ENCODE measurements at regions not wholly inside any gene's neighbourhood (a gene's known extent, or its start where the extent isn't known, plus 50 kb on each side); places are given as distances from the start of the nearest gene placed in this dataset.
A peak's percentile ranks its signal among the peaks of the same experiment; 100 is the strongest.
"Not testable (repeated sequence)": the region's sequence is repeated elsewhere in the genome, so short reads cannot be mapped to it uniquely, and the experiment has no call there.

GRCh38 chr13:44051405-44051804, 171.7 kb downstream of the LACC1 start:
- Mint-ChIP-seq H3K27ac (no peak overlapping the region), H3K27me3 (peaks cover 13% of the 10 kb centered on the region)

GRCh38 chr13:44051918-44052675, 172.4 kb downstream of the LACC1 start:
- H3K27me3 Mint-ChIP-seq, result peaks cover 11% of the 10 kb centered on the region
- no peak overlapping the region for H3K4me3 Mint-ChIP-seq
- no peaks in the 10 kb centered on the region for H3K9me3 Mint-ChIP-seq (ENCODE audit: low read depth)
- H3K4me1 Mint-ChIP-seq (ENCODE audit: low read depth), result peaks cover 7% of the 10 kb centered on the region
- H3K27ac Mint-ChIP-seq, result no peak overlapping the region
- no peaks in the 10 kb centered on the region for H3K36me3 Mint-ChIP-seq

More at GRCh38 chr13:44051405-44051804, 171.7 kb downstream of the LACC1 start:
- Mint-ChIP-seq H3K4me3 (no peak overlapping the region), H3K4me1 (ENCODE audit: low read depth) (peaks cover 7% of the 10 kb centered on the region), H3K36me3 (no peaks in the 10 kb centered on the region), H3K9me3 (ENCODE audit: low read depth) (no peaks in the 10 kb centered on the region)

GRCh38 chr13:44052780-44053184, 173.1 kb downstream of the LACC1 start:
- Mint-ChIP-seq H3K4me3 (no peak overlapping the region), H3K27ac (no peak overlapping the region), H3K36me3 (no peaks in the 10 kb centered on the region), H3K4me1 (ENCODE audit: low read depth) (peaks cover 7% of the 10 kb centered on the region), H3K27me3 (peaks cover 8% of the 10 kb centered on the region), H3K9me3 (ENCODE audit: low read depth) (no peaks in the 10 kb centered on the region)

GRCh38 chr13:44053208-44053607, 173.5 kb downstream of the LACC1 start:
- Mint-ChIP-seq H3K36me3 (no peaks in the 10 kb centered on the region), H3K9me3 (ENCODE audit: low read depth) (no peaks in the 10 kb centered on the region), H3K27ac (no peak overlapping the region), H3K4me3 (no peak overlapping the region), H3K27me3 (peaks cover 11% of the 10 kb centered on the region), H3K4me1 (ENCODE audit: low read depth) (peaks cover 7% of the 10 kb centered on the region)

DNA sequence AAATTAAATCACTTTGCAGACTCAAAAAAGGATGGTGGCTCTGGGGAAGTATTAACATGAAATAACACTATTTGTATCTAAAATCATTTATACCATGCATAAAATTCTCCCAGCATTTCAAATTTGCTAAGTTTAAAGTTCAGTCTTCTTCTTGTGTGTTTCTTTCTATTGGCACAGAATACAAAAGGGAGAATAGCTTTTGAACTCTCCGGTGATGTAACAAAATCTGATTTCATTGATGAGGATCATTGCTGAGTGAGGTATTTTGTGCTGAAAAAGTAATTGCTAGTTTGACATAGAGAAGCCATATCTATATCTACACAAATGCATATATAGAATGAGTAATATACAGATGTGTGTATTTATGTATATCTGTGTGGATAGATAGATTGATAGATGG, 174.8 kb downstream of the LACC1 start:
- Mint-ChIP-seq H3K4me3 (no peak overlapping the region), H3K36me3 (no peaks in the 10 kb centered on the region), H3K4me1 (ENCODE audit: low read depth) (peaks cover 7% of the 10 kb centered on the region), H3K27ac (no peak overlapping the region), H3K27me3 (peaks cover 10% of the 10 kb centered on the region), H3K9me3 (ENCODE audit: low read depth) (no peaks in the 10 kb centered on the region)

GRCh38 chr13:44055681-44056080, 176.0 kb downstream of the LACC1 start:
- not testable (repeated sequence) for H3K36me3 Mint-ChIP-seq, H3K27ac Mint-ChIP-seq
- peak overlapping the region; percentile 17 for H3K4me3 Mint-ChIP-seq

DNA sequence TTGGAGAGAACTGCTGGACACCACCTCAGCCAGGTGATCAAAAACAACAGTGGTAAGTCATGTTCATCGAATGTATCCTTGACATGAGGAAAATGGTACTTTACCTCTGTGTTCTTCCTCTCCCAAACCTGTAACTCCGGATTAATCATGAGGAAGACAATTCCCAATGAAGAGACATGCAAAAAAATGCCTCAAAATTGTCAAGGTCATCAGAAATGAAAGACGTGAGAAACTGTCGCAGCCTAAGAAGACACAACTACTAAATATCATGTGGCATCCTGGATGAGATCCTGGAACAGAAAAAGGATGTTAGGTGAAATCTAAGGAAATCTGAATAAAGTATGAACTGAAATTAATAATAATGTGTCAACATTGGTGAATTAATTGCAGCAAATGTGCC, 178.4 kb downstream of the LACC1 start:
- Mint-ChIP-seq H3K4me3 (no peak overlapping the region), H3K4me1 (ENCODE audit: low read depth) (peaks cover 7% of the 10 kb centered on the region), H3K27ac (no peak overlapping the region), H3K27me3 (peaks cover 5% of the 10 kb centered on the region), H3K9me3 (ENCODE audit: low read depth) (no peaks in the 10 kb centered on the region), H3K36me3 (no peaks in the 10 kb centered on the region)

More at GRCh38 chr13:44055681-44056080, 176.0 kb downstream of the LACC1 start:
- H3K27me3 Mint-ChIP-seq; H3K4me1 Mint-ChIP-seq (ENCODE audit: low read depth); H3K9me3 Mint-ChIP-seq (ENCODE audit: low read depth): not testable (repeated sequence)

GRCh38 chr13:44058624-44059215, 179.0 kb downstream of the LACC1 start:
- Mint-ChIP-seq H3K27ac (no peak overlapping the region), H3K4me3 (no peak overlapping the region), H3K27me3 (peaks cover 5% of the 10 kb centered on the region), H3K4me1 (ENCODE audit: low read depth) (peaks cover 7% of the 10 kb centered on the region), H3K36me3 (no peaks in the 10 kb centered on the region), H3K9me3 (ENCODE audit: low read depth) (no peaks in the 10 kb centered on the region)

DNA sequence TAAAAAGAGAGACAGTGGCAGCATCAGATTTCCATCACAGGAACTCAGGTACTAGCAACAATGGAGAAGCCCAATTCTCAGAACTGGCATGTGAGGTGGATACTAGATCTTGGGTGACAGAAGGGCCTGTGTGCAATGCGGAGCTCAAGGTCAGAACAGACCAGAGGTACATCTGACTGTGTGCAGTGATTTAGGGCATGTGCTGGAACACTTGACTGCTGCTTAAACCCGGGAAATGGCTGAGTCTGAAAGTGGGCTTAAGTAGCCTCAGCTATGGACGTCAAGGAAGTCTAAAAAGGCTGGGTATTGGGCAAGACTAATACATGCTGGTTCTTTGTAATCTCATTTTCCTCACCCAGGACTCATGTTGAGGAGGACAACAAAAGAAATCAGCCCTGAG, 182.2 kb downstream of the LACC1 start:
- peaks cover 6% of the 10 kb centered on the region for H3K27me3 Mint-ChIP-seq
- no peaks in the 10 kb centered on the region for H3K4me1 Mint-ChIP-seq (ENCODE audit: low read depth)
- H3K4me3 Mint-ChIP-seq, result no peak overlapping the region
- H3K27ac Mint-ChIP-seq, result no peak overlapping the region
- H3K9me3 Mint-ChIP-seq (ENCODE audit: low read depth), result no peaks in the 10 kb centered on the region
- H3K36me3 Mint-ChIP-seq, result no peaks in the 10 kb centered on the region

DNA sequence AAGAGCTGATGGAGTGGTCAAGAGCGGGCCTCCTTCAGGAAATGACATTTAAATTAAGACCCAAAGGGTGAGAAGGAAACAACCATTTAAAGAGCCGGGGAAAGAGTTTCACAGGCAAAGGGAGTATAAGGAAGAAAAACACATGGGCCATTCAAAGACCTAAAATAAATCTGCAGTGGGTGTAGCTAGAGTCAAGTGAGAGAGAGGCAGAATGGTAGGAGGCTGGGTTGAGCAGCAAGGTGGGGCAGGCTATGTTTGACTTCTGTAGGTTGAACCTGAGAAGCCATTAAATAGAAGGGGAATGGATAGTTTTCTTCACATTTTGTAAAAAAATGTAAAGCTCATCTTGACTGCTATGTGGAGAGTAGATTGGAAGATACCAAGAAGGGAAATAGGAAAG, 183.8 kb downstream of the LACC1 start:
- no peak overlapping the region for H3K27ac Mint-ChIP-seq
- H3K27me3 Mint-ChIP-seq, result peaks cover 2% of the 10 kb centered on the region
- no peak overlapping the region for H3K4me3 Mint-ChIP-seq
- H3K4me1 Mint-ChIP-seq (ENCODE audit: low read depth), result no peaks in the 10 kb centered on the region
- H3K36me3 Mint-ChIP-seq, result no peaks in the 10 kb centered on the region
- H3K9me3 Mint-ChIP-seq (ENCODE audit: low read depth), result no peaks in the 10 kb centered on the region

- no peak overlapping the region for H3K27ac Mint-ChIP-seq
- H3K4me3 Mint-ChIP-seq, result no peak overlapping the region
These were observed 184.2 kb downstream of the LACC1 start for GRCh38 chr13:44063881-44064280.

GRCh38 chr13:44064357-44064756, 184.7 kb downstream of the LACC1 start:
- Mint-ChIP-seq H3K27me3 (peaks cover 2% of the 10 kb centered on the region), H3K4me3 (no peak overlapping the region), H3K4me1 (ENCODE audit: low read depth) (no peaks in the 10 kb centered on the region), H3K27ac (no peak overlapping the region), H3K36me3 (no peaks in the 10 kb centered on the region), H3K9me3 (ENCODE audit: low read depth) (no peaks in the 10 kb centered on the region)

More at GRCh38 chr13:44063881-44064280, 184.2 kb downstream of the LACC1 start:
- Mint-ChIP-seq H3K36me3 (no peaks in the 10 kb centered on the region), H3K4me1 (ENCODE audit: low read depth) (no peaks in the 10 kb centered on the region), H3K9me3 (ENCODE audit: low read depth) (no peaks in the 10 kb centered on the region), H3K27me3 (peaks cover 2% of the 10 kb centered on the region)

DNA sequence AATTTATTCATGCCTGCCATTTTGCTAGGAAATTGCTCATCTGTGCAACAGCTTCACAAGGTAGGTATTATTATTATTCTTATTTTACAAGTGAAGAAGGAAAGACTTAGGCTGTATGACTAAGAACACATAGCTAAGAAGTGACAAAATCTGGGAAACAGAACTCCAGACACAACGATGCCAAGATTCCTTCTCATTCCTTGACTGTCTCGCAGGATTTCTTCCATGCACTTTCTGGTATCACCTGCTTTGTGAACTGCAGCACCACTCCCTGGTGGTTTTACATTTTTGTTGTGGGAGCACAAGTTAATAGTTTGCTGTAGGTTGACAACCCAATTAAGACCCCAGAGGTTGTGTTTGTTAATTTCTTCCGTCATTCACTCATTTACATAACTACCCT, 188.5 kb downstream of the LACC1 start:
- no peak overlapping the region for H3K27ac Mint-ChIP-seq
- peaks cover 12% of the 10 kb centered on the region for H3K9me3 Mint-ChIP-seq (ENCODE audit: low read depth)
- no peak overlapping the region for H3K4me3 Mint-ChIP-seq
- no peaks in the 10 kb centered on the region for H3K4me1 Mint-ChIP-seq (ENCODE audit: low read depth)
- peaks cover 1% of the 10 kb centered on the region for H3K27me3 Mint-ChIP-seq
- H3K36me3 Mint-ChIP-seq, result no peaks in the 10 kb centered on the region

- no peaks in the 10 kb centered on the region for H3K4me1 Mint-ChIP-seq (ENCODE audit: low read depth)
- peaks cover 14% of the 10 kb centered on the region for H3K9me3 Mint-ChIP-seq (ENCODE audit: low read depth)
- H3K27me3 Mint-ChIP-seq, result peaks cover 1% of the 10 kb centered on the region
- no peak overlapping the region for H3K4me3 Mint-ChIP-seq
- H3K27ac Mint-ChIP-seq, result no peak overlapping the region
- no peaks in the 10 kb centered on the region for H3K36me3 Mint-ChIP-seq
These were observed 189.0 kb downstream of the LACC1 start for GRCh38 chr13:44068737-44069136.

- Mint-ChIP-seq H3K4me1 (ENCODE audit: low read depth) (no peaks in the 10 kb centered on the region), H3K27me3 (no peaks in the 10 kb centered on the region)
These were observed 192.8 kb downstream of the LACC1 start for GRCh38 chr13:44072536-44072935.

GRCh38 chr13:44074611-44075010, 194.9 kb downstream of the LACC1 start:
- Mint-ChIP-seq H3K9me3 (ENCODE audit: low read depth) (peaks cover 14% of the 10 kb centered on the region), H3K27me3 (no peaks in the 10 kb centered on the region), H3K36me3 (no peaks in the 10 kb centered on the region), H3K4me3 (no peak overlapping the region), H3K4me1 (ENCODE audit: low read depth) (no peaks in the 10 kb centered on the region), H3K27ac (no peak overlapping the region)

More at GRCh38 chr13:44072536-44072935, 192.8 kb downstream of the LACC1 start:
- Mint-ChIP-seq H3K27ac (no peak overlapping the region), H3K9me3 (ENCODE audit: low read depth) (peaks cover 14% of the 10 kb centered on the region), H3K36me3 (no peaks in the 10 kb centered on the region), H3K4me3 (no peak overlapping the region)

All from activated naive CD8-positive, alpha-beta T cell (primary cell).